HCEC 1CT (cell line): ENCODE measurements at regions not wholly inside any gene's neighbourhood (a gene's known extent, or its start where the extent isn't known, plus 50 kb on each side); places are given as distances from the start of the nearest gene placed in this dataset.
A peak's percentile ranks its signal among the peaks of the same experiment; 100 is the strongest.

Experiments
- DNase-seq: peaks from one replicate; pipeline ENCODE4 v3.0.0-alpha.2; 2017

GRCh38 chr2:146918280-146918679 is 926.5 kb upstream of the ACVR2A start:
- DNase-seq, result no peak

DNA sequence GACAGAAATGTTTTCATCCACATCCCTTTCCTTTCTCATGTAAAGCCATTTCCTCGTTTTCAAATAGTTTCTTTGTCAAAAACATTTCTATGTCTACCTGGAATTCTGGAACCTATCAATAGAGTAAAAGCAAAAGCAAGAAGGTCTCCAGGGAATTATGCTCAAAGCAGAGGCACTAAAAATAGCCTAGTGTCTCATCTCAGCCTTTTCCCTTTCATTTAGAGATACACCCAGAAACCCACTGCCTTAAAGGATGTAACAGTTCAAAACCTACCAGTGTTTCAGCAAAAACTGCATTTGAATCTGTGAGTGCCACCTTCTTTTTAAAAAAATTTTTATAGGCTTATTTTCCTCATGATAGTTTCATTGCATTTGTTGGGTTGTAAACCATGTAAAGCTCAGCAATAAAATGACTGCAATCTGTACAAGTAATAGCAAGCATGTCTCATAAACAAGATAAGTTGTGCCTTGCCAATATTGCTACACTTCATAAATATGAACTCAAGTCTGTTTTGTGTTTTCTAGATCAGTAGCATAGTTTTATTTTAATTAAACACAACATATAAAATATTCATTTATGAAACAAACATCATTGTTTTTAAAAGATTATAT is 927.3 kb upstream of the ACVR2A start:
- DNase-seq, result no peak

- no peak for DNase-seq
Observed at GRCh38 chr2:146916914-146917313, 927.9 kb upstream of the ACVR2A start.

GRCh38 chr2:146913476-146913875 is 931.4 kb upstream of the ACVR2A start:
- no peak for DNase-seq

DNA sequence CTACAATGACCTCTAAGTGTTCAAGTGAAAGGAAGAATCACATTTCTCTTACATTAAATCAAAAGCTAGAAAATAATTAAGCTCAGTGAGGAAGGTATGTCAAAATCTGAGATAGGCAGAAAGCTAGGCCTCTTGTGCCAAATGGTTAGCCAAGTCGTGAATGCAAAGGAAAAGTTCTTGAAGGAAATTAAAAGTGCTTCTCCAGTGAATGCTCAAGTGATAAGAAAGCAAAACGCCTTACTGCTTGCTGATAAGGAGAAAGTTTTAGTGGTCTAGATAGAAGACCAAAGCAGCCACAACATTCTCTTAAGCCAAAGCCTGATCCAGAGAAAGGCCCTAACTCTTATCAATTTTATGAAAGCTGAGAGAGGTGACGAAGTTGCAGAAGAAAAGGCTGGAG is 932.3 kb upstream of the ACVR2A start:
- no peak for DNase-seq

DNA sequence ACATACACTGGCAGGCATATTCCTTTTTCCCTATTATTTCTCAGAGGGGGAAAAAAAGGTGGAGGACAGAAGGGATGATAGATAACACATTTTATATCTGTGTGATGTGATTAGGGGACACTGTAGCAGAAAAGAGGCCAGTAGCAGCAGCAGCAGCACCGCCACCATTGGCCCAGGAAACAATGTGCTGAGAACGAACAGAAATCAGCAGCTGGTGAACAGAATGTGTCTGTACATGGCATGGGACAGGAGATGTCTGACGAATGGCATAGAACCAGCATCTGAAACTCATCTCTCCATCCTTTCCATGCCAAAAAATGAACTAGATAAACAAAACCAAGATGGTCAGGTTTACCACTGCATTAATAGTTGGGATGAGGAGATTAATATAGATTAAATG is 936.1 kb upstream of the ACVR2A start:
- DNase-seq, result no peak

DNA sequence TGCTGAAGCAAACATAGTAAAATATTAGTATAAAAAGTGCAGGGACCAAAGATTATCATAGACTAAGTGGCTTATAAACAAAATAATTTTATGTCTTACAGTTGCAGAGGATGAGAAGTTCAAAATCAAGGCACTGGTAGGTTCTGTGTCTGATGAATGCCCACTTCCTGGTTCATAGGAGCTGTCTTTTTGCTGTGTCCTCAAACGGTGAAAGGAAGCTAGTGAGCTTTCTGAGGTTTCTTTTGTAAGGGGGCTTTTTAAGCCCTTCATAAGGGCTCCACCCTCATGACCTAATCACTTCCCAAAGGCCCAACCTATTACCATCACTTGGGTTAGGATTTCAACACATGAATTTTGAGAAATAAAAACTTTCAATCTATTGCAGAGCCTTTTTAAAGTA is 946.7 kb upstream of the ACVR2A start:
- no peak for DNase-seq

DNA sequence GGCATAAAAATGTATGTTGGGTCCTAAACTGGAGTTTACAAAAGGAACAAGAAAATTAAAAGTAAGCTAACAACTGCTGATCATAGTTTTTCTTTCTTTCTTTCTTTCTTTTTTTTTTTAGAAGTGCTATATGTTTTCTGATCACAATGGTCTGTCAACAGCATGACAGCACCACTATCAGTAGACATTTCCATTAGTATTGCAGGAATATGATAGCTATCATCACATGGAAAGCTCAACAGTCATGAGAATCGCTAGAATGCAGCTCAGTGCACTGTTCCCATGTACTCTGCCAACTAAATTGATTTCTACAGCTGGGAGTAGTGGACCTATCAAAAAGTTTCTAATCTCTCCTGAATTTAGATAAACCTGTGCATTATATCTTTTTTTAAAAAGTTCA is 950.3 kb upstream of the ACVR2A start:
- DNase-seq, result no peak

GRCh38 chr2:146893500-146894041 is 951.3 kb upstream of the ACVR2A start:
- DNase-seq, result no peak

GRCh38 chr2:146890491-146890890 is 954.3 kb upstream of the ACVR2A start:
- DNase-seq, result no peak

- no peak for DNase-seq
Observed at GRCh38 chr2:146879882-146880281, 964.9 kb upstream of the ACVR2A start.

GRCh38 chr2:146874260-146874658 is 970.6 kb upstream of the ACVR2A start:
- peak; percentile 89 for DNase-seq

GRCh38 chr2:146873646-146874259 is 971.1 kb upstream of the ACVR2A start:
- DNase-seq, result no peak

DNA sequence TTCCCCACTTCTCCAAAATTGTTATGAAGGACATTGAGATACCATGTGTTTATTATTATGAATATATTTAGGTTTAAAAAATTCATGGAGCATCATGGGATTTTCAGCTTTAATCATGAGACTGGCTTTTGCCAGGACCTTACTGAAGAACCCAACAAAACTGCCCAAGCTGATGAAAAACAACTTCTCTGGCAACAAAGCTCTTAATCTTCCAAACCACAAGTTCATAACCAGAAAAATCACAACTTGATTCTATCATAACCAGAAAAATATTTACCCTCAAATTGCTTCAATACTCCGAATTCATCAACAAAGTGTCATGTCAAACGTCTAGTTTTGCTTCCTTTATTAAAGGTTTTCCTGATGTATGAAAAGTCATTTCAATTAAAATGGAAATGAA is 971.8 kb upstream of the ACVR2A start:
- no peak for DNase-seq

GRCh38 chr2:146870691-146871090 is 974.1 kb upstream of the ACVR2A start:
- DNase-seq, result peak; percentile 66

DNA sequence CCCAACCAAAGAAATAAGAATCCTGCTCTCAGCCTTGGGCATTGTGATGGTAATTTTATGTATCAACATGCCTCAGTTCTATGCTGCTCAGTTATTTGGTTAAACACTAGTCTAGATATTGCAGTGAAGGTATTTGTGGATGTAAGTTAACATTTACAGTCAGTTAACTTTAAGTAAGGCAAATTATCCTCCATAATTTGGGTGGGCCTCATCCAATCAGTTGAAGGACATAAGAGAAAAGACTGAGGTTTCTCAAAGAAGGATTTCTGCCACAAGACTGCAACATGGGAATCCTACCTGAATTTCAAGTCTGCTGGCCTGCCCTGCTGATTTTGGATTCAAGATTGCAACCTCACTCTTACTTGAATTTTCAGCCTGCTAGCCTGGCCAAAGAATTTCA is 975.5 kb upstream of the ACVR2A start:
- no peak for DNase-seq

DNA sequence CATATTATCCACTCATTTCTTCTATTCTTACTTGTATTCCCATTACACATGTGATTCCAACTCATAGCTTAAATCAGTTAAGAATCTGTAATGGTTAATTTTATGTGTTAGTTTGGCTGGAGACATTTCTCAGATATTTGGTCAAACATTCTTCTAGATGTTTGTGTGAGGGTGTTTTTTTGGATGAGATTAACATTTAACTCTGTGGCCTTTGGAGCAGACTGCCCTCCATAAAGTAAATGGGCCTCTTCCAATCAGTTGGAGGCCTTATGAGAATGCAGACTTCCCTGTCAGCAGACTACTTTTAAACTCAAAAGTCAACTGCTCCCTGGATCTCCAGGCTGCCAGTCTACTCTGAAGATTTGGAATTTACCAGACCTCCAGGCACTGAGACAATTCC is 976.8 kb upstream of the ACVR2A start:
- no peak for DNase-seq

DNA sequence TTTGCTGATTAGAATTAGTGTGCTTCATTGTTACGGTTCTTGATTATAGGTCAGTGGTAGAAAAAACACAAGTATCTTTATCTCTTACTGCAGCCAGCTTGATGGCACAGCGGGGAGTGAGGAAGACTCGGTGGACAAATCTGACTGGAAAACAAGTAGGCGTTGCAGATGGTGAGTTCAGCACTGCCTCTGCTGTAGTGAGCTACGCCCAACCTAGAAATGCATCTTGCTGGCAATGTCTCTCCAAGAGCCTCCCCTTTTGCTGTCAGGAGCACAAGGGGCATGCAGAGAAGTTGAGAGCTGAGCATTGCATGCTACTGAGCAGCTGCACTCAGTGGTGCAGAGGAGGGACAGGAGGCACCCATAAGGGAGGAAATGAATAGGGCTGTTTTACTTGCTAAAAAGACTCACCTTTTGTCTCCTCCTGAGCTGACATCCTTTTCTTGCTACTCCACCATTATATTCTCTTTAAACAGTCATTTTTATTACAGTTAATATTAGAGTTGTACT is 977.3 kb upstream of the ACVR2A start:
- no peak for DNase-seq

DNA sequence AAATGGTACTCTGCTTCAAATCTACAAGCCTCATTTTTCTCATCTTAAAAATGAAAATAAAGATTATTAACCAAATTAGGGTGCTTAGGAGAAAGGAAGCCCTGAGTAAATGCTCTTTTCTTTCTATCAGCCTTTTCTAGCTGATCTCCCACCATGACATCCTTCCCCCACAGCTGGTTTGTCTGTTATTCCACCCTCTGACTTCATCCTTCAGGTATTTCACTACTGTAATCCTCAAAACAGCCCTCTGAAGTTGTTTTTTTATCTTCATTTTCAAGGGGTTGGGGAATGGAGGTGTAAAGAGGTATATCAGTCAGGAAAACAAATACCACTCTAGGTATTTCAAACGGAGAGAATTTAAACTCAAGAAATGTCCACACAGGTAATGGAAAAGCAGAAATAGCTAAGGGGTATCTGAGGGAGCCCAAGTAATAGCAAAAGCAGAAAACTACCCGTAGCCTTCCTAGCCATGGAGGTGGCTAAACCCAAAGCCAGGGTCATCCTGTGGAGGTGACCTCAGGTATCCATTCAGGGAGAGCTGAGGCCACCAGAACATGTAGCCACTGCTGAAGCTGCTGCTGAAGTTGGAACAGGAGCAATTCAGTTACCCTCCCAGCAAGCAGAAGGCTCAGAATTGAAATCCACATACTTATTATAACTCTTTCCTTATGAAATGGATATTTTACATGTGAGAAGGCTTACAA is 990.9 kb upstream of the ACVR2A start:
- DNase-seq, result peak; percentile 67

DNA sequence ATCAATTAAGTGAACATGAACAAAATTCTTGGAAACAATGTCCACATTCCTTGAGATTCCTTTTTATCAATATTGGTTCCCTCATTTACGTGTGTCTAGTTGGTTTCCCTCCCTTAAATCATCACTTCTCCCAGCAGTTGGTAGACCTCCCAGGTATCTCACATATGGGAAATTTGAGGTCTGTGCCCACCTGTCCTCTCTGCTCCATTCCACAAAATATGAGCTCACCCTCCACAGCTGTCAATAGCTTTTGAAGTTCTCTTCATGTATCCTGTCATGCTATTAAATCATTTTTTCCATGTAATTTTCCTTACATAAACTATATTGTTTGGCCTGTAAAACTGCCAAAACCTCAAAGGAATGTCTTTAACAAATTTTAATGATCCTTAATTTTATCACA is 992.2 kb upstream of the ACVR2A start:
- DNase-seq, result no peak

DNA sequence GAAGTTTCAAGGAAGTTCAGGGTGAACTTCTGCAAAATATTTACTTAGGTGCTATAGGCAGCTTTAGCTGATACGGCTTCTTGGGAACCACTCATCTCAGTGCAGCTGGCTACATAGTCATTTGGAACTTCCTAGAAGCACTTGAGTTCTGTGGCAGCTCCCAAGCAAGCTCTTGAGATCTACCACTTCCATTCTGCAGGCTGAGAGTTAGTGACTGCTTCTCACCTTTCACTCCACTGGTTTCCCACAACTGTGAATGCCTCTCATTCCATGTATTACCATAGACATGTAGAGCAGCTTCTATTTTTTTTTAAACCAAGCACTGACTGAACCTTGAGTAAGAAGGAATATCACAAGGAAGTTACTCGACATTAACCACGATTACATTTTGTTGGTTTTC is 994.1 kb upstream of the ACVR2A start:
- DNase-seq, result peak; percentile 29

- peak; percentile 43 for DNase-seq
Observed at GRCh38 chr2:146847846-146848245, 997.0 kb upstream of the ACVR2A start.

DNA sequence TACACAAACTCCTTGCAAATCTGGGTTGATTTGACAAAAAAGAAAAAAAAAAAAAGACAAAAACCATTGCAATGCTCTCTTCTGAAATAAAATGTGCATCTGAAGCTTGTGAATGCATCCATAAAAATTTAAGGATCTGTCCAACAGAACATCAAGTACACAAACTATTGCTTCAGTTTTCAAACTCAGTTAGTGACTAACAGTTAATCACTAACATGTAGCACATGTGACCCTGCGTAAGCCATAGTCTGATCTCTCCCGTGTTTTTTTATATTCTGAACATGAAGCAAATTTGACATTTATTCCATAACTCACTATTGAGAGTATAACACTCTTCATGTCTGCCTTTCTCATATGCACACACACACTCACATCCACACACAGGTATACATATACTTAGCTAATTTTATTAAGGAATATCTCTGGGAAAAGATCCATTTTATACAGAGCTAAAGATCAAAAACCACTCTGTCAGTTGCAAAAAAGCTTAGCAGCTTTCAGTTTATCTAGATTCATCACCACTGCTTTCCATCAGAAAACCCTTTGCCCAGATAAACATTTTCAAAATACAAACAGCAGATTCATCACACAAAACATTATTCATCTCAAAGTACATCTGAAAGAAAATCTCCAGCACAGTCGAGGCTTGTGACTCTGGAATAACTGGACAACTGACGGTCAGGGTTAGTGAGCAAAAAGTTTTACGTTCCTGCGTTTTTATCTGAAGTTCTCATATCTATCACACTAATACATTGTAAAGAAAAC is 1000.4 kb upstream of the ACVR2A start:
- peak; percentile 96 for DNase-seq
